ENCODE measurements at regions not wholly inside any gene's neighbourhood (a gene's known extent, or its start where the extent isn't known, plus 50 kb on each side); places are given as distances from the start of the nearest gene placed in this dataset.

GRCh38 chr10:4385231-4385870, 440.7 kb upstream of the AKR1E2 start:
- H3K9ac ChIP-seq (ENCODE audit: control insufficient read depth, extremely low read depth, insufficient read depth, low read length): no peak overlapping the region
- no peaks in the 10 kb centered on the region for H3K9me3 ChIP-seq (ENCODE audit: control insufficient read depth, low read depth, low read length)
- H3K4me3 ChIP-seq (ENCODE audit: control insufficient read depth in 2 of 3, extremely low read depth in 1 of 3, insufficient read depth in 2 of 3, low read depth in 1 of 3, low read length in 3 of 3): no peak overlapping the region
- H3K9me1 ChIP-seq (ENCODE audit: control insufficient read depth, extremely low read depth, insufficient read depth, low read length): no peaks in the 10 kb centered on the region
- H3K79me2 ChIP-seq (ENCODE audit: control insufficient read depth, insufficient read depth, low read length): no peaks in the 10 kb centered on the region
- no peak overlapping the region for H3K4me2 ChIP-seq (ENCODE audit: control insufficient read depth, extremely low read depth, insufficient read depth, low read depth, low read length)
- no peak overlapping the region for H3K27ac ChIP-seq (ENCODE audit: control insufficient read depth, insufficient read depth, low read length)
- no peaks in the 10 kb centered on the region for H3K27me3 ChIP-seq (ENCODE audit: control insufficient read depth, extremely low read depth, insufficient read depth, low read length)
- no peak for FAIRE-seq
- no peak overlapping the region for H2AFZ ChIP-seq (ENCODE audit: control insufficient read depth, low read length)
- H4K20me1 ChIP-seq (ENCODE audit: control insufficient read depth, extremely low read depth, insufficient read depth, low read length): no peaks in the 10 kb centered on the region
- no peaks in the 10 kb centered on the region for H3K36me3 ChIP-seq (ENCODE audit: control insufficient read depth in 2 of 2, extremely low read depth in 1 of 2, insufficient read depth in 2 of 2, low read length in 2 of 2)
- peaks cover 4% of the 10 kb centered on the region for H3K4me1 ChIP-seq (ENCODE audit: control insufficient read depth, extremely low read depth, insufficient read depth, low read length)
- no peak for TF ChIP-seq EZH2 (IDR thresholded peaks at IDR 0.05; ENCODE audit: low read length)
- TF ChIP-seq, protein P1, sequence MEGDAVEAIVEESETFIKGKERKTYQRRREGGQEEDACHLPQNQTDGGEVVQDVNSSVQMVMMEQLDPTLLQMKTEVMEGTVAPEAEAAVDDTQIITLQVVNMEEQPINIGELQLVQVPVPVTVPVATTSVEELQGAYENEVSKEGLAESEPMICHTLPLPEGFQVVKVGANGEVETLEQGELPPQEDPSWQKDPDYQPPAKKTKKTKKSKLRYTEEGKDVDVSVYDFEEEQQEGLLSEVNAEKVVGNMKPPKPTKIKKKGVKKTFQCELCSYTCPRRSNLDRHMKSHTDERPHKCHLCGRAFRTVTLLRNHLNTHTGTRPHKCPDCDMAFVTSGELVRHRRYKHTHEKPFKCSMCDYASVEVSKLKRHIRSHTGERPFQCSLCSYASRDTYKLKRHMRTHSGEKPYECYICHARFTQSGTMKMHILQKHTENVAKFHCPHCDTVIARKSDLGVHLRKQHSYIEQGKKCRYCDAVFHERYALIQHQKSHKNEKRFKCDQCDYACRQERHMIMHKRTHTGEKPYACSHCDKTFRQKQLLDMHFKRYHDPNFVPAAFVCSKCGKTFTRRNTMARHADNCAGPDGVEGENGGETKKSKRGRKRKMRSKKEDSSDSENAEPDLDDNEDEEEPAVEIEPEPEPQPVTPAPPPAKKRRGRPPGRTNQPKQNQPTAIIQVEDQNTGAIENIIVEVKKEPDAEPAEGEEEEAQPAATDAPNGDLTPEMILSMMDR (optimal IDR thresholded peaks at IDR 0.05 in 1 of 3, IDR thresholded peaks at IDR 0.05 in 1 of 3, conservative IDR thresholded peaks at IDR 0.05 in 1 of 3; ENCODE audit: extremely low read depth in 1 of 3, insufficient read depth in 2 of 3, low read length in 3 of 3): no peak
- DNase-seq (ENCODE audit: low read depth, low spot score): no peak
- dilution Hi-C loops (cut with MboI; ENCODE audit: extremely low pct_ligation_motif_present, low sequenced_read_pairs): no loop called here

- FAIRE-seq: peak; percentile 58
- H2AFZ ChIP-seq (ENCODE audit: control insufficient read depth, low read length): no peak overlapping the region
- dilution Hi-C loops (cut with MboI; ENCODE audit: extremely low pct_ligation_motif_present, low sequenced_read_pairs): no loop called here
Observed at GRCh38 chr10:4384245-4384644, 441.8 kb upstream of the AKR1E2 start.

More at GRCh38 chr10:4384245-4384644, 441.8 kb upstream of the AKR1E2 start:
- H3K4me2 ChIP-seq (ENCODE audit: control insufficient read depth, extremely low read depth, insufficient read depth, low read depth, low read length): no peak overlapping the region
- no peak for DNase-seq (ENCODE audit: low read depth, low spot score)
- H3K9ac ChIP-seq (ENCODE audit: control insufficient read depth, extremely low read depth, insufficient read depth, low read length): no peak overlapping the region
- no peaks in the 10 kb centered on the region for H3K9me3 ChIP-seq (ENCODE audit: control insufficient read depth, low read depth, low read length)
- H3K4me3 ChIP-seq (ENCODE audit: control insufficient read depth in 2 of 3, extremely low read depth in 1 of 3, insufficient read depth in 2 of 3, low read depth in 1 of 3, low read length in 3 of 3): no peak overlapping the region
- TF ChIP-seq, protein P1 (optimal IDR thresholded peaks at IDR 0.05 in 1 of 3, IDR thresholded peaks at IDR 0.05 in 1 of 3, conservative IDR thresholded peaks at IDR 0.05 in 1 of 3; ENCODE audit: extremely low read depth in 1 of 3, insufficient read depth in 2 of 3, low read length in 3 of 3): no peak
- no peak for TF ChIP-seq EZH2 (IDR thresholded peaks at IDR 0.05; ENCODE audit: low read length)
- no peak overlapping the region for H3K27ac ChIP-seq (ENCODE audit: control insufficient read depth, insufficient read depth, low read length)
- no peaks in the 10 kb centered on the region for H3K9me1 ChIP-seq (ENCODE audit: control insufficient read depth, extremely low read depth, insufficient read depth, low read length)
- peaks cover 4% of the 10 kb centered on the region for H3K4me1 ChIP-seq (ENCODE audit: control insufficient read depth, extremely low read depth, insufficient read depth, low read length)
- no peaks in the 10 kb centered on the region for H3K79me2 ChIP-seq (ENCODE audit: control insufficient read depth, insufficient read depth, low read length)
- H3K27me3 ChIP-seq (ENCODE audit: control insufficient read depth, extremely low read depth, insufficient read depth, low read length): no peaks in the 10 kb centered on the region
- no peaks in the 10 kb centered on the region for H3K36me3 ChIP-seq (ENCODE audit: control insufficient read depth in 2 of 2, extremely low read depth in 1 of 2, insufficient read depth in 2 of 2, low read length in 2 of 2)
- no peaks in the 10 kb centered on the region for H4K20me1 ChIP-seq (ENCODE audit: control insufficient read depth, extremely low read depth, insufficient read depth, low read length)

Measured in keratinocyte (primary cell).